NCI-H460 (cell line): ENCODE measurements at regions not wholly inside any gene's neighbourhood (a gene's known extent, or its start where the extent isn't known, plus 50 kb on each side); places are given as distances from the start of the nearest gene placed in this dataset.

Experiments
- DNase-seq: peaks from one replicate; pipeline ENCODE4 v3.0.0-alpha.2; 2016; ENCODE audit warnings: low read depth; ENCODE audit errors: extremely low read depth

GRCh38 chr3:11089931-11090330 is 64.4 kb upstream of the HRH1 start:
- no peak for DNase-seq

GRCh38 chr3:11090551-11090950 is 63.7 kb upstream of the HRH1 start:
- DNase-seq, result no peak

- no peak for DNase-seq
These were observed 63.2 kb upstream of the HRH1 start for GRCh38 chr3:11091088-11091590.

- DNase-seq, result no peak
These were observed 62.5 kb upstream of the HRH1 start for GRCh38 chr3:11091791-11092190.

- no peak for DNase-seq
These were observed 60.4 kb upstream of the HRH1 start for GRCh38 chr3:11093823-11094340.

GRCh38 chr3:11095932-11096265 is 58.4 kb upstream of the HRH1 start:
- no peak for DNase-seq

- peak; percentile 29 for DNase-seq
These were observed 57.8 kb upstream of the HRH1 start for GRCh38 chr3:11096266-11097139.

GRCh38 chr3:11099306-11099705 is 55.0 kb upstream of the HRH1 start:
- no peak for DNase-seq
